H1 (cell line): ENCODE measurements at regions not wholly inside any gene's neighbourhood (a gene's known extent, or its start where the extent isn't known, plus 50 kb on each side); places are given as distances from the start of the nearest gene placed in this dataset.

Source experiments
- CTCF ChIA-PET: fragments of 300-600 bp; sonication (Branson Sonifier 250); formaldehyde crosslinking; loops from one replicate; lab custom pipeline; 2021; ENCODE audit not compliant: partially characterized antibody; lab: Charles Lee
- POLR2A ChIA-PET: fragments of 300-600 bp; sonication (Branson Sonifier 250); formaldehyde crosslinking; loops from one replicate; lab custom pipeline; 2021; ENCODE audit warnings: inconsistent platforms; ENCODE audit not compliant: partially characterized antibody; lab: Charles Lee
- DNase-seq, 2 experiments: peaks; one replicate each; pipeline versions ENCODE4 v3.0.0 to v3.0.0-alpha.2; 2010 to 2022; ENCODE audit warnings: low spot score in 2 of 2, low read depth in 1 of 2, mixed read lengths in 1 of 2
- FAIRE-seq: peaks from 2 replicates; lab custom pipeline; 2011; peaks lifted over from hg19 to GRCh38; lab: Jason Lieb, UNC
- H2AFZ ChIP-seq: 2 replicates; pipeline ENCODE4 v1.8.1; 2012; ENCODE audit warnings: low read length, inconsistent platforms
- H2AK5ac ChIP-seq: 2 replicates; pipeline ENCODE4 v1.6.1; 2013; ENCODE audit warnings: low read depth, low read length
- H2BK120ac ChIP-seq: replicated peaks from 2 replicates; pipeline ENCODE3; 2013; ENCODE audit warnings: low read depth, low read length, inconsistent platforms
- H2BK12ac ChIP-seq: 2 replicates; pipeline ENCODE4 v1.6.1; 2013; ENCODE audit warnings: low read depth, low read length
- H2BK15ac ChIP-seq: 2 replicates; pipeline ENCODE4 v1.6.1; 2013; ENCODE audit warnings: low read length
- H2BK20ac ChIP-seq: 2 replicates; pipeline ENCODE4 v1.6.1; 2013; ENCODE audit warnings: low read length
- H2BK5ac ChIP-seq: 2 replicates; pipeline ENCODE4 v1.6.1; 2013; ENCODE audit warnings: low read depth, low read length
- H3K14ac ChIP-seq: 2 replicates; pipeline ENCODE4 v1.6.1; 2013; ENCODE audit warnings: inconsistent platforms; ENCODE audit not compliant: insufficient read length
- H3K18ac ChIP-seq: 2 replicates; pipeline ENCODE4 v1.6.1; 2013; ENCODE audit warnings: low read length; ENCODE audit errors: extremely low read depth
- H3K23ac ChIP-seq: 2 replicates; pipeline ENCODE4 v1.6.1; 2013; ENCODE audit warnings: inconsistent platforms; ENCODE audit not compliant: insufficient read length
- H3K23me2 ChIP-seq: 2 replicates; pipeline ENCODE4 v1.6.1; 2013; ENCODE audit warnings: low read depth, low read length
- H3K27ac ChIP-seq: 2 replicates; pipeline ENCODE4 v1.6.1; 2011; ENCODE audit warnings: low read depth, low read length, inconsistent platforms
- H3K27me3 ChIP-seq, 4 experiments: replicated peaks in 1 of 4; 1 replicate in 1 of 4; 2 replicates in 3 of 4; pipeline versions ENCODE4 v1.6.1 to v1.8.1; 2011 to 2013; ENCODE audit warnings: low read length in 3 of 4, mild to moderate bottlenecking in 3 of 4, inconsistent platforms in 2 of 4, mixed read lengths in 2 of 4, moderate library complexity in 1 of 4; ENCODE audit not compliant: control insufficient read depth in 3 of 4, insufficient read depth in 3 of 4; ENCODE audit errors: extremely low read depth in 1 of 4
- H3K36me3 ChIP-seq, 4 experiments: 2 replicates each; pipeline versions ENCODE4 v1.6.1 to v1.8.1; 2011 to 2013; ENCODE audit warnings: mild to moderate bottlenecking in 4 of 4, low read length in 3 of 4, moderate library complexity in 2 of 4, control low read depth in 1 of 4, inconsistent platforms in 1 of 4; ENCODE audit not compliant: insufficient read depth in 4 of 4, control insufficient read depth in 2 of 4
- H3K4ac ChIP-seq: replicated peaks from 2 replicates; pipeline ENCODE3; 2013; ENCODE audit warnings: low read length, low read depth, mixed read lengths, inconsistent platforms; ENCODE audit not compliant: insufficient read length
- H3K4me1 ChIP-seq, 4 experiments: replicated peaks in 1 of 4; 1 replicate in 1 of 4; 2 replicates in 3 of 4; pipeline versions ENCODE4 v1.6.1 to v1.8.1; 2011 to 2013; ENCODE audit warnings: low read length in 3 of 4, inconsistent platforms in 2 of 4, mixed read lengths in 1 of 4; ENCODE audit not compliant: insufficient read depth in 4 of 4, control insufficient read depth in 3 of 4
- H3K4me2 ChIP-seq, 2 experiments: 2 replicates each; pipeline versions ENCODE4 v1.6.1 to v1.8.1; 2011 to 2013; ENCODE audit warnings: low read depth in 2 of 2, low read length in 2 of 2, control low read depth in 1 of 2, inconsistent platforms in 1 of 2, mild to moderate bottlenecking in 1 of 2; ENCODE audit not compliant: insufficient read depth in 1 of 2
- H3K4me3 ChIP-seq, 4 experiments: fragments of 200-600, 300-600 bp in 1 of 4; sonication (generic), shearing (Covaris generic), sonication (Bioruptor Twin) in 1 of 4; 2 replicates each; pipeline versions ENCODE4 v1.5.1 to v1.8.1; 2011 to 2016; ENCODE audit warnings: low read length in 4 of 4, low read depth in 3 of 4, control low read depth in 2 of 4, inconsistent platforms in 2 of 4, mild to moderate bottlenecking in 2 of 4, mixed read lengths in 1 of 4, moderate library complexity in 1 of 4; ENCODE audit not compliant: insufficient read depth in 2 of 4; ENCODE audit errors: extremely low read depth in 1 of 4
- H3K56ac ChIP-seq: replicated peaks from 2 replicates; pipeline ENCODE3; 2013; ENCODE audit warnings: low read depth, mild to moderate bottlenecking, mixed read lengths, low read length, inconsistent platforms; ENCODE audit not compliant: insufficient read length
- H3K79me1 ChIP-seq: 2 replicates; pipeline ENCODE4 v1.6.1; 2013; ENCODE audit warnings: low read depth, low read length, control low read depth
- H3K79me2 ChIP-seq, 2 experiments: 2 replicates each; pipeline versions ENCODE4 v1.6.1 to v1.8.1; 2012 to 2013; ENCODE audit warnings: low read length in 2 of 2, mild to moderate bottlenecking in 2 of 2, inconsistent platforms in 1 of 2; ENCODE audit not compliant: insufficient read depth in 2 of 2, control insufficient read depth in 1 of 2
- H3K9ac ChIP-seq, 4 experiments: replicated peaks in 1 of 4; 1 replicate in 1 of 4; 2 replicates in 3 of 4; pipeline versions ENCODE4 v1.6.1 to v1.8.1; 2011 to 2013; ENCODE audit warnings: low read depth in 3 of 4, low read length in 3 of 4, control low read depth in 2 of 4, mild to moderate bottlenecking in 2 of 4, moderate library complexity in 2 of 4, inconsistent platforms in 1 of 4; ENCODE audit errors: extremely low read depth in 1 of 4
- H3K9me3 ChIP-seq, 2 experiments: 2 replicates each; pipeline versions ENCODE4 v1.6.1 to v1.8.1; 2012 to 2013; ENCODE audit warnings: mild to moderate bottlenecking in 2 of 2, moderate library complexity in 2 of 2, control low read depth in 1 of 2, inconsistent platforms in 1 of 2, low read depth in 1 of 2, low read length in 1 of 2, mixed read lengths in 1 of 2; ENCODE audit not compliant: insufficient read depth in 2 of 2
- H4K20me1 ChIP-seq, 2 experiments: replicated peaks in 1 of 2; 2 replicates each; pipeline versions ENCODE3 to v1.8.1; 2011 to 2013; ENCODE audit warnings: inconsistent platforms in 2 of 2, low read length in 2 of 2, mild to moderate bottlenecking in 1 of 2; ENCODE audit not compliant: insufficient read depth in 2 of 2, control insufficient read depth in 1 of 2
- H4K5ac ChIP-seq: 2 replicates; pipeline ENCODE4 v1.6.1; 2013; ENCODE audit warnings: low read length, low read depth, mixed read lengths, inconsistent platforms; ENCODE audit not compliant: insufficient read length
- H4K8ac ChIP-seq: 2 replicates; pipeline ENCODE4 v1.8.0; 2013; ENCODE audit warnings: mild to moderate bottlenecking, moderate library complexity, low read length, inconsistent platforms; ENCODE audit not compliant: insufficient read depth; ENCODE audit errors: extremely low read depth
- H4K91ac ChIP-seq: replicated peaks from 2 replicates; pipeline ENCODE3; 2013; ENCODE audit warnings: low read length, mixed read lengths, inconsistent platforms; ENCODE audit not compliant: insufficient read length
- CHD2 ChIP-seq: IDR thresholded peaks from 2 replicates; pipeline ENCODE4 v1.6.1; 2012; ENCODE audit warnings: low read length, improper control_type of control experiment
- KDM1A ChIP-seq: fragments of 200-600, 300-600 bp; sonication (generic); IDR thresholded peaks from 2 replicates; pipeline ENCODE4 v1.7.1; 2016; ENCODE audit warnings: mild to moderate bottlenecking, low read length, borderline replicate concordance
- NRF1 ChIP-seq: IDR thresholded peaks from 2 replicates; pipeline ENCODE4 v1.6.1; 2011; ENCODE audit warnings: mild to moderate bottlenecking, low read depth, low read length, improper control_type of control experiment
- POU5F1 ChIP-seq: IDR thresholded peaks from 2 replicates; pipeline ENCODE4 v1.6.1; 2011; ENCODE audit warnings: low read depth, mild to moderate bottlenecking, low read length, moderate library complexity
- SIRT6 ChIP-seq: IDR thresholded peaks from one replicate; pipeline ENCODE4 v1.7.1; 2012; ENCODE audit warnings: low read length, inconsistent platforms
- SIX5 ChIP-seq: IDR thresholded peaks from 2 replicates; pipeline ENCODE4 v1.6.1; 2011; ENCODE audit warnings: mild to moderate bottlenecking, low read depth, low read length
- WGBS, 2 experiments: shearing (Covaris generic) in 1 of 2; methylation state at CpG; one replicate each; pipeline versions ENCODE4 v1.1.6 to v1.1.7; 2013 to 2015; ENCODE audit warnings: low lambda C conversion rate in 2 of 2, mixed read lengths in 2 of 2, inconsistent platforms in 1 of 2, low coverage in 1 of 2, missing lambda C conversion rate in 1 of 2; ENCODE audit not compliant: insufficient replicate concordance in 2 of 2, insufficient coverage in 1 of 2, insufficient read length in 1 of 2; ENCODE audit errors: extremely low coverage in 1 of 2, missing lambda C conversion rate in 1 of 2; 5-methylcytosine and 5-hydroxymethylcytosine counted together

DNA sequence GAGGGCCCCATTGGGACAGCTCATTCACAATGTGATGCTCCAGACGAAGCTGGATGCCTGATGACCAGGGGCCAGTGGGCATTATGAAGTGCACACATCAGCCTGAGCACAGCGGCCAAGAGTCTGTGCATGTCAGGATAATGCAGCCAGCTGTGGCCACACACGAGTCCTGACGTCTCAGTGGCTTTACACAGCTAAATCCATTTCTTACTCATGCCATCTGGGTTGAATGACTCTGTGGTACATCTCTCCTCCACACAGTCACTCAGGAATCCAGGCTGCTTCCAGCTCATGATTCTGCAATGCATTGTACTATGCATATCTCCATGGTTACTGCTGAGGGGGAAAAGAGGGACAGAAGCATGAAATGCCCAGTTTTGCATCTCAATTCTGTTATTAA, 123.6 kb downstream of the PRLHR start:
- no peaks in the 10 kb centered on the region for H3K79me1 ChIP-seq
- no peaks in the 10 kb centered on the region for H3K36me3 ChIP-seq
- no peak overlapping the region for H3K27ac ChIP-seq
- no peak overlapping the region for H2BK120ac ChIP-seq
- peaks cover 2% of the 10 kb centered on the region; the same call in 1 of the 2 replicates for H3K23me2 ChIP-seq
- no peak overlapping the region for H3K14ac ChIP-seq
- no peak overlapping the region for H3K4me2 ChIP-seq
- FAIRE-seq = no peak
- CTCF ChIA-PET = interaction anchor here (1.6 to 8.4 kb wide), 4 partner anchors 12 to 72 kb away, joined by 3 to 73 read pairs (median 12); no protein-coding TSS in a partner anchor
- H3K4me3 ChIP-seq = no peak overlapping the region
- H4K8ac ChIP-seq = no peak overlapping the region
- no peak for DNase-seq
- H3K4me1 ChIP-seq = peaks cover 0 to 3% (median 0%) of the 10 kb centered on the region in 4 experiments; a peak in 1 of 7 replicates
- no peak overlapping the region; the same call in 1 of the 2 replicates for H2BK12ac ChIP-seq
- no peak overlapping the region for H3K18ac ChIP-seq
- no peak overlapping the region for H3K4ac ChIP-seq
- POLR2A ChIA-PET = no interaction called here
- H2AFZ ChIP-seq = no peak overlapping the region
- H2BK5ac ChIP-seq = no peak overlapping the region
- TF ChIP-seq NRF1 = no peak
- TF ChIP-seq SIX5 = no peak
- no peak for TF ChIP-seq POU5F1
- TF ChIP-seq KDM1A = no peak
- no peak for TF ChIP-seq SIRT6
- TF ChIP-seq CHD2 = no peak
- H3K27me3 ChIP-seq = no peaks in the 10 kb centered on the region
- H3K79me2 ChIP-seq = no peaks in the 10 kb centered on the region
- H2BK15ac ChIP-seq = no peak overlapping the region
- WGBS, 2 experiments = 91% methylated on average over 4 of the region's 4 CpGs; no CpG with 5 or more reads in 1 of the 2 experiments
- no peaks in the 10 kb centered on the region for H3K9me3 ChIP-seq
- no peak overlapping the region for H4K91ac ChIP-seq
- no peak overlapping the region for H3K56ac ChIP-seq
- no peak overlapping the region for H2BK20ac ChIP-seq
- no peak overlapping the region for H4K5ac ChIP-seq
- H3K9ac ChIP-seq = no peak overlapping the region
- H4K20me1 ChIP-seq = no peaks in the 10 kb centered on the region
- no peak overlapping the region for H2AK5ac ChIP-seq
- H3K23ac ChIP-seq = no peak overlapping the region
